Stimulated activated CD4-positive, alpha-beta T cell treated with anti-CD3 and anti-CD28 coated beads, Interleukin-15, amount 100 ng/mL, for 48 hours (primary cell): ENCODE measurements at regions not wholly inside any gene's neighbourhood (a gene's known extent, or its start where the extent isn't known, plus 50 kb on each side); places are given as distances from the start of the nearest gene placed in this dataset.
"Not testable (repeated sequence)": the region's sequence is repeated elsewhere in the genome, so short reads cannot be mapped to it uniquely, and the experiment has no call there.

Experiments
- DNase-seq, 2 donors: peaks; one replicate each; pipeline ENCODE4 v3.0.0-alpha.2; 2020; ENCODE audit warnings: low read depth in 2 of 2

GRCh38 chr10:3350205-3350604 lies 177.6 kb upstream of the PITRM1 start:
- no peak for DNase-seq

GRCh38 chr10:3348564-3348963 lies 176.0 kb upstream of the PITRM1 start:
- no peak for DNase-seq

GRCh38 chr10:3347413-3348182 lies 175.0 kb upstream of the PITRM1 start:
- DNase-seq: no peak

GRCh38 chr10:3346851-3347250 lies 174.3 kb upstream of the PITRM1 start:
- no peak for DNase-seq

GRCh38 chr10:3342771-3343170 lies 170.2 kb upstream of the PITRM1 start:
- DNase-seq: no peak

- no peak for DNase-seq
Measured at GRCh38 chr10:3340127-3340730, 167.6 kb upstream of the PITRM1 start.

GRCh38 chr10:3339531-3339950 lies 167.0 kb upstream of the PITRM1 start:
- DNase-seq: no peak

GRCh38 chr10:3339121-3339520 lies 166.5 kb upstream of the PITRM1 start:
- no peak for DNase-seq

GRCh38 chr10:3337741-3338140 lies 165.2 kb upstream of the PITRM1 start:
- DNase-seq: no peak

GRCh38 chr10:3336673-3337293 lies 164.2 kb upstream of the PITRM1 start:
- no peak for DNase-seq

GRCh38 chr10:3333426-3333825 lies 160.8 kb upstream of the PITRM1 start:
- DNase-seq: no peak

- DNase-seq: no peak
Measured at GRCh38 chr10:3331690-3332230, 159.2 kb upstream of the PITRM1 start.

GRCh38 chr10:3331187-3331586 lies 158.6 kb upstream of the PITRM1 start:
- no peak for DNase-seq

- DNase-seq: no peak
Measured at GRCh38 chr10:3330663-3331062, 158.1 kb upstream of the PITRM1 start.

- DNase-seq: no peak
Measured at GRCh38 chr10:3325954-3326750, 153.6 kb upstream of the PITRM1 start.

- DNase-seq: no peak
Measured at GRCh38 chr10:3324612-3325038, 152.0 kb upstream of the PITRM1 start.

- DNase-seq: no peak
Measured at GRCh38 chr10:3323865-3324498, 151.4 kb upstream of the PITRM1 start.

GRCh38 chr10:3321123-3321522 lies 148.5 kb upstream of the PITRM1 start:
- no peak for DNase-seq

GRCh38 chr10:3319811-3320226 lies 147.2 kb upstream of the PITRM1 start:
- no peak for DNase-seq

GRCh38 chr10:3318480-3318807 lies 145.9 kb upstream of the PITRM1 start:
- DNase-seq: not testable (repeated sequence)
